ENCODE measurements at regions not wholly inside any gene's neighbourhood (a gene's known extent, or its start where the extent isn't known, plus 50 kb on each side); places are given as distances from the start of the nearest gene placed in this dataset.

- Histone ChIP-seq H3K79me2 (ENCODE audit: insufficient read depth, low read length) (no peaks in the 10 kb centered on the region), H3K4me2 (ENCODE audit: insufficient read depth, low read length) (no peak overlapping the region), H3K27me3 (ENCODE audit: insufficient read depth, low read length) (no peaks in the 10 kb centered on the region), H2AFZ (ENCODE audit: low read length) (no peak overlapping the region), H3K9me3 (ENCODE audit: low read depth, low read length) (no peaks in the 10 kb centered on the region), H4K20me1 (ENCODE audit: insufficient read depth, low read length) (no peaks in the 10 kb centered on the region), H3K27ac (ENCODE audit: low read depth, low read length) (no peak overlapping the region), H3K4me3 (ENCODE audit: insufficient read depth, low read length) (no peak overlapping the region), H3K4me1 (ENCODE audit: insufficient read depth, low read length) (no peaks in the 10 kb centered on the region), H3K36me3 (ENCODE audit: insufficient read depth, low read length) (no peaks in the 10 kb centered on the region)
- no peak for DNase-seq (ENCODE audit: insufficient read length, low spot score, missing footprints)
- no peak for TF ChIP-seq CTCF (IDR thresholded peaks at IDR 0.05; ENCODE audit: extremely low read depth, low read depth, low read length)
Observed at GRCh38 chr1:57727121-57727520, 303.3 kb upstream of the DAB1 start.

DNA sequence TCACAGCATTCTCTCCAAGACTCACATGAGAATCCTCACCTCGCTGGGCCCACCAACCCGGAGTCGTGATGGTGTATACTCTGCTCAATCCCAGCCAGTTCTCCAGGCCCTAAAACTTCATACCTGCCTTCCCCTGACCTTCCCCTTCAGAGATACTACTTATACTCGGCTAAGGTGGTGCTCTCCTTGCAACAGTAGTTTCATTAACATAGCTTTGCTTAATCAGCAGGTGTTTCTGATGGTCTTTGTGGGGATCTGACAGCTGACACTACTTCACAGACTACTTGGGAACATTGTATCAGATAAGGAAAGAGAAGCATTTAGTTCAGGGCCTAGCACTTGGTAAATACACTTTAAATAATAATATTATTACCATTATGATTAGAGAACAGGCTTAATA lies 301.5 kb upstream of the DAB1 start:
- no peak for TF ChIP-seq CTCF (IDR thresholded peaks at IDR 0.05; ENCODE audit: extremely low read depth, low read depth, low read length)
- no peaks in the 10 kb centered on the region for H3K4me1 ChIP-seq (ENCODE audit: insufficient read depth, low read length)
- H3K9me3 ChIP-seq (ENCODE audit: low read depth, low read length) = no peaks in the 10 kb centered on the region
- DNase-seq (ENCODE audit: insufficient read length, low spot score, missing footprints) = peak; percentile 19
- H3K4me2 ChIP-seq (ENCODE audit: insufficient read depth, low read length) = no peak overlapping the region
- no peaks in the 10 kb centered on the region for H3K27me3 ChIP-seq (ENCODE audit: insufficient read depth, low read length)
- H3K36me3 ChIP-seq (ENCODE audit: insufficient read depth, low read length) = no peaks in the 10 kb centered on the region
- no peaks in the 10 kb centered on the region for H4K20me1 ChIP-seq (ENCODE audit: insufficient read depth, low read length)
- no peak overlapping the region for H2AFZ ChIP-seq (ENCODE audit: low read length)
- no peaks in the 10 kb centered on the region for H3K79me2 ChIP-seq (ENCODE audit: insufficient read depth, low read length)
- H3K4me3 ChIP-seq (ENCODE audit: insufficient read depth, low read length) = no peak overlapping the region
- no peak overlapping the region for H3K27ac ChIP-seq (ENCODE audit: low read depth, low read length)

- H4K20me1 ChIP-seq (ENCODE audit: insufficient read depth, low read length) = no peaks in the 10 kb centered on the region
- no peaks in the 10 kb centered on the region for H3K36me3 ChIP-seq (ENCODE audit: insufficient read depth, low read length)
- no peaks in the 10 kb centered on the region for H3K79me2 ChIP-seq (ENCODE audit: insufficient read depth, low read length)
- no peak overlapping the region for H3K27ac ChIP-seq (ENCODE audit: low read depth, low read length)
- no peaks in the 10 kb centered on the region for H3K27me3 ChIP-seq (ENCODE audit: insufficient read depth, low read length)
- no peak overlapping the region for H2AFZ ChIP-seq (ENCODE audit: low read length)
- H3K4me2 ChIP-seq (ENCODE audit: insufficient read depth, low read length) = no peak overlapping the region
- DNase-seq (ENCODE audit: insufficient read length, low spot score, missing footprints) = no peak
- no peaks in the 10 kb centered on the region for H3K4me1 ChIP-seq (ENCODE audit: insufficient read depth, low read length)
- no peak overlapping the region for H3K4me3 ChIP-seq (ENCODE audit: insufficient read depth, low read length)
- no peaks in the 10 kb centered on the region for H3K9me3 ChIP-seq (ENCODE audit: low read depth, low read length)
- no peak for TF ChIP-seq CTCF (IDR thresholded peaks at IDR 0.05; ENCODE audit: extremely low read depth, low read depth, low read length)
Observed at GRCh38 chr1:57724535-57724934, 300.7 kb upstream of the DAB1 start.

DNA sequence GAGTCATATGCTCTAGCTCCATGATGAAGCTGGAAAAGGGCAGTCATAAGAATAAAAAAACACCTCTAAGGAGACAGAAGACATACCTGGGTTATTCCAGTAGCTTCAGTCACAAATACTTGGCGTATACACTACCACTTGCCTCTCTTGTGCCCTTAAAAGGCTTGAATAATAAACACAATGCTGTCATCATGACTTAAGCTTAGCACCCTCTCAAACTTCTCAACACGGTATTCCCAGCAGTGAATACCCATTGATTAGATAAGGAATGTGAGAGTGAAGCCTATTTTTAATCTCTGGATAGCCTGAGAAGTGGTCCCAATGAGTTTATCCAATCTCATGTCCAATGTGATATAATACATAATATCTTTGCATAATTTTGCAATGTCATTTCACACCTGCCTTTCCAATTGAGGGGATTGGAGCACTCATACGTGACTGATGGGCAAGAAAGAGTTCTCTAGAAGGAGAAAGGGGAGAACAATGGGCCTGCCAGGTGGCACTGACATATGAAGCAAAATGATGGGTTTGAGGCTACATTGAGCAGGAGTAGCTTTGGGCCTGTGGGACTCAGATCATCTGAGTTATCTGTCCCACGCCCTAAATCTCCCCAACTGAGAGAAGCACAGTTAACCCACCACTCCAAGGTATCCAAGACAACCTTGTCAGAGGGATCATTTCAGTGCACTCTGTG lies 298.6 kb upstream of the DAB1 start:
- Histone ChIP-seq H3K4me1 (ENCODE audit: insufficient read depth, low read length) (no peaks in the 10 kb centered on the region), H3K36me3 (ENCODE audit: insufficient read depth, low read length) (no peaks in the 10 kb centered on the region), H3K4me2 (ENCODE audit: insufficient read depth, low read length) (no peak overlapping the region), H2AFZ (ENCODE audit: low read length) (no peak overlapping the region), H3K27ac (ENCODE audit: low read depth, low read length) (no peak overlapping the region), H3K79me2 (ENCODE audit: insufficient read depth, low read length) (no peaks in the 10 kb centered on the region), H3K4me3 (ENCODE audit: insufficient read depth, low read length) (no peak overlapping the region), H3K27me3 (ENCODE audit: insufficient read depth, low read length) (no peaks in the 10 kb centered on the region), H3K9me3 (ENCODE audit: low read depth, low read length) (no peaks in the 10 kb centered on the region), H4K20me1 (ENCODE audit: insufficient read depth, low read length) (no peaks in the 10 kb centered on the region)
- no peak for DNase-seq (ENCODE audit: insufficient read length, low spot score, missing footprints)
- no peak for TF ChIP-seq CTCF (IDR thresholded peaks at IDR 0.05; ENCODE audit: extremely low read depth, low read depth, low read length)
